SH-SY5Y (cell line): ENCODE measurements at regions not wholly inside any gene's neighbourhood (a gene's known extent, or its start where the extent isn't known, plus 50 kb on each side); places are given as distances from the start of the nearest gene placed in this dataset.

Source experiments
- GATA2 ChIP-seq: IDR thresholded peaks from 2 replicates; pipeline ENCODE4 v1.6.1; 2011; ENCODE audit warnings: mild to moderate bottlenecking, low read depth, low read length
- GATA3 ChIP-seq: IDR thresholded peaks from 2 replicates; pipeline ENCODE4 v1.6.1; 2011; ENCODE audit warnings: low read depth, mild to moderate bottlenecking, low read length, moderate library complexity

DNA sequence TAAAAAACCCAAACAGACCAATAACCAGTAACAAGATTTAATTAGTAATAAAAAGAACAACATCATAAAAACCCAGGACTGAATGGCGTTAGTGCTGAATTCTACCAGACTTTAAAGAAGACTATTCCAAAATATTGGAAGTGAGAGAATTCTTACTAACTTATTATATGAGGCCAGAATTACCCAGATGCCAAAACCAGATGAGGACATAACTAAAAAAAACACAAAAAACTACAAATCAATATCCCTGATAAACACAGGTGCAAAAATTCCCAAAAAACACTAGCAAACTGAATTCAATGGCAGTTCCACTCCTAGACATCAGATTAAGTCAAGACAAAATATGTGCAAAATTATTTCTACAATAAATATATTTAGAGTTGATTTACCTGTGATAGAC, 400.1 kb upstream of the PABPC4L start:
- TF ChIP-seq GATA2 (no peak), GATA3 (no peak)
